Stimulated activated CD4-positive, alpha-beta T cell treated with anti-CD3 and anti-CD28 coated beads, Interleukin-2, amount 100 ng/mL, for 4 hours (primary cell): ENCODE measurements at regions not wholly inside any gene's neighbourhood (a gene's known extent, or its start where the extent isn't known, plus 50 kb on each side); places are given as distances from the start of the nearest gene placed in this dataset.

ENCODE experiments used
- DNase-seq: peaks from one replicate; pipeline ENCODE4 v3.0.0-alpha.2; 2020; ENCODE audit warnings: low read depth

DNA sequence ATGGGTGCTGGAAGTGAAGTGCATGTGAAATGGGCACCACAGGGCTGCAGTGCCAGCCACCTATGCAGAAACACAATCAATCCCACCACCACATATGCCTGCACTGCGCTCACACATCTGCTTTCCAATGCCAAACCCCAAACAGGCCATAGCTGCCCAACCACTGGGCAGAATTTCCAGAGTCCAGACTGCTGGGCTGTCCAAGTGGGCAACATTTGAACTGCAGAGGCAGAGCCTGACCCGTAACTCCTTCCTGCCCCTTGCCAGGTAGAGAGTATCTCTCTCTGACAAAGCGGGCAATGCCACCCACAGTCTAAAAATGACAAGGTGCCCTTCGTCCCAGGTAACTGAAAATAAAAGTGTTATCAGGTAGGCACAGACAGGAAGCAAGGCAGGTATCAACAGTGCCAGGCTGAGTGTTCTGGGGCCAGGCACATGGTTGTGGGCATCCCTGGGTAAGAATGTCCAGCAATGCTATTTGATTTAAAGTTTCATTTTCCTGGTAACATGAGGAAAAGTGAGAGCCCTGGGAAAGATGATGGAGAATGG lies 79.5 kb downstream of the FOXA2 start:
- no peak for DNase-seq

DNA sequence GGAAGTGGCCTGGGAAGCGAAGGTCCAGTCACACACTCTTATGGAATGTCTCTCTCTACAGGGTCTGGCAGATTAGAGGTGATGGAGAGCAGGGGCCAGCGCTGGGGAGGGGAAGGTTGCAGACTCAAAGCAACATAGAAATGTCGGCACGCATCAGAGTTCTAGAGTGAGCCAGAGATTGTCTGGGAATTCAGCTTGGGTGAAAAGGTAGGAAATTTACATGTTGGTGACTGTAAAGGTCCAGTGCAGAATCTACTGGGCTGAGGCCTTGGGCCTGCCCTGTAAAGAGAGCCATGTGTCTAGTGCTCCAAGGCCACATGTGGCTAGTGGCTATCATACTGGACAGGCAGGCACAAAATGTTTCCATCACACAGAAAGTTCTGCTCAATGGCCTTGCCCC lies 80.8 kb downstream of the FOXA2 start:
- DNase-seq = no peak

DNA sequence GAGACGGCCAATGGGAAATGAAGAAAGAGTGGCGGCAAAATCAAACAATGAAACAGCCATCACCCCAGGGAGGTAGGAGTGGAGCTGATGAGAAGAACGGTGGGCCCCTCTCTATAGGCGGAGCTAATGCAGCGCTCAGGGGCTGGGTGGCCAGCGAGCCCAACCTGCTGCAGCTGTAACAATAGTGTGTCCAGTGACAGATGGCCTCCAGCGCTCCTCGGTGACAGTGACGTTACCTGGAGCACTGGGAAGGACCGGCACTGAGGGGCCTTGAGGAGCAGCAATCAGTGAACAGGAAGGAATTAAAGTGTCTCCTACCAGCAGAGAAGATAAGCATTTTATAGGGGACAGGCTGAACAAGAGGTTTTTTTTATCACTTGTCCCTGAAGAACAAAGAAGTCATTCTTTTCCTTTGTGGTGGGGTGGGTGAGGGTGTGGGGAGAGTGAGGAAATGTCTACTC lies 81.6 kb downstream of the FOXA2 start:
- DNase-seq = no peak

DNA sequence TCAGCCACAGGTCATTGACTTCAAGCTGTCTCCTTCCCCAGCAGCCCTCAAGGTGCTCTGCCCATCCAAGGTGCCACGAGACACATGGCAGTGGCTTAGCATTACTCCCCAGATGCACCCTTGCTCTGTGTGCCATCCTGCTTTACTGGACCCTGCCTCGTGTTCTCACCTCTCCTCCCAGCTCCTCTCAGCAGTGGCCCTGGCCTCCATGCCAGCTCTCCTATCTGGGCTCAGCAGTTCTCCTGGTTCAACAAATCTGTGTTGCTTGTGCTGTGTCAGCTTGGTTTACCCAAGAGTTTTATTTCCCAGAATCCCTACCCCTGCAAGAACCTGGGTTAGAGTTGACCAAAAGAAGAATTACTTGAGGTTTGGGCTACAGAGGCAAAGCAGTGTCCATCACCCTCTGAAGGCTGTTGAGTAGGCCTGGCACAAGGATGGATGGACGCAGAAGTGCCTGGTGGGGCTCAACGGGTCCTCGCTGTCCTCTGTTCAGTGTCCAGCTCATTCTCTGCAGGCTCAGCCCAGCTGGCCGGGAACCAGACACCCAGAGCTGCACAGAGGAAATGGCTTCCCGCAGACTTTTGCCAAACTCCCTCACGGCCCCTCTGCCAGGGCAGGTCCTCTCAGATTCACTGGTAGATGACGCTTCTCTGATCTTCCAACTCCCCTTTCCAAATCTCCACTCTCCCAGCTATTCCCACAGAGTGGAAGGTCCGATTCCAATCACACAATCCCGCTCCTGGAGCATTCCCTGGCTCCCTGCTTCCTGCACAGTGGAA lies 82.6 kb downstream of the FOXA2 start:
- DNase-seq = no peak

DNA sequence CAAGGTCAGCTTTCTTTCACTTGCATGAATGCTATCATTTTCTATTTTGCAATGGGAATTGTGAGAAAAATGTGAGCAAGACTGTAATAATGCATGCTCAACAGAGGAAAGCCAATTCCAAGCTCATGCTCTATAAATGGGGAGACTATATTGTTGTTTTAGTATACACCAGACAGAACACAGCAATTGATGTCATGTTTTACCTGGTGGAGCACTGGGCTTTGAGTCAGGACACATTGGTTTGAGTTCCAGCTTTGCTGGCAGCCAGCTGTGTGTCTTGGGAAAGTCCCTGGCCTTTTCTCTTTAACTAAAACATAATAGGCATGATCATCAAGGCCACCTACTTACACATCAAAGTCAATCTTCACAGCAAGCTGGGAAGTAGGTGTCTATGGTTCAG lies 83.3 kb downstream of the FOXA2 start:
- no peak for DNase-seq

DNA sequence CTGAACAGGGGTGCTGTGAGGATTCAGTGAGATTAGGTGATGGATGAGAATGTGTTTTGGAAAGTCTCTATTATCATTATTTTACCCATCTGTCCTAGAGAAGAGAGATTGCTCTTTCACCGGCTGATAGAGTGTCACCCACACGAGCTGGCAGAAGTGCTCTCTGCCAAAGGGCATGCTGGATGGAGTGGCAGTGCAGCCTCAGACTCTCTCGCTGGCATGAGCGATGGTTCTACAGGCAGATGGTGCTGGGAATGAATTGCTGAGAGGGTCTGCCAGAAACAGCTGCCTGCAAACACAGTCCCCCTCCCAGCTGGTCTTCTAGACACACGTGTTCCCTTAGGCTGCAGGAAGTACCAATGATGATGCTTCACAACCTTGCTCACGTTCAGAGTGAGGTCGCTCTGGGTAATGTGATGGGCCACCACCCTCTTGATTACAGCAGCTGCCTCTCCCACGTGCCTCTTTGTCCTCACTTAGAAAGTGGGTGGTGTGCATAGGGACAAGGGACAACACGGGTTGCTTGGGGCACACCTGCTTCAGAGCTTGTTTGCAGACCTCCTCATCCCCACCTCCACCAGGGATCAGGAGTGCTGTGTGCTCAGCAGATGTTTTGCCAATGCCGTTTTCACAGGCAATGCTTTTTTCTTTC lies 84.7 kb downstream of the FOXA2 start:
- no peak for DNase-seq

DNA sequence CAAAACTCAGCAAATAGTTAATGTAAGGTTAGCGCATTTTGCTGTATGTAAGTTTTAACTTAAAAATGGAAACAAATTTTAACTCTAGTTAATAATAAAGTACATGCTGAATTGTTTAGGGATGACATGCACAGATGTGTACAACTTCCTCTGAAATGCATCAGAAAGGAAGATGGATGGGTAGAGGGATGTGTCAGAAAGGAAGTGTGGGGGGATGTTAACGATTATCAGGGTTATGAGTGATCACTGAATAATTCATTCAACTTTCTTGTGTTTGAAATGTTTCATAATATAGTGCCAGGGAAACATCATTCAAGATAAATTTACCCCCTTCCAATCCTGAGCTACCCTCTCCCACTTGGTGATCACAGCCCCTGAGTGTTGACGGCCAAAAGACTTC lies 87.6 kb downstream of the FOXA2 start:
- no peak for DNase-seq

DNA sequence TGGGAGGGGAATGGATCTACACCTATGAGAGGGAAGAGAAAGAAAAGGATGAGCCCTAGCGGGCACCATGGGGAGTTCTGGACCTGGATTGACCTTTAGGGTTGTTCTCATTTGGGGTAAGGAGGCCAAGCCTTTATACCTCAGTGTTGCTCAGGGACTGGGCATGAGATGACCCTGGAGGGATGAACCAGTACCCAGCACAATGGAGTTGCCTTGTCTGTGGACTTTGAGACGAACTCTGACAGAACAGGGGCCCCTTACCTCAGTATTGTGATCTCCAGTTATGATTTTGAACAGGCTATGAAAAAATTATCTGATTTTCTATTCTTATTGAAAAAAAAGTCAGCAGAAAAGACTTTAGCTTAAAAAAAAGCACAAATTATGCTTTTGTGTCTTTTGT lies 88.6 kb downstream of the FOXA2 start:
- no peak for DNase-seq

DNA sequence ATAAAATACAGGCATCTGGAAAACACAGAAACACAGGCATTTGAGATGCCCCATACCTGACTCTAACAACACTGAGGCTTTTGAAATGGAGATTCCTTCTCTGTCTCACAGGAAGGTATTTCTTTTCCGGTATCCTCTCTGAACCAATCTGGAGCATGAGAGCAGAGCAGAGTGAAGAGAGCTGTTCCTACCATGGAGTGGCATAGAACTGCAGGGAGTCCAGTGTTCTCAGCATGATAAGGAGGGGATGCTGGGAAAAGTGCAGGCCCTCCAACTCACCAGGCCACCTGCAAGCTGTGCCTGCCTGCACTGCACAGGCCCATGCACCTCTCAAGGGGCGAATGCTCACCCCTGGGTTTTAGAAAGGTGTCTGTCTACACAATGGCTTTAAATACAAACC lies 89.2 kb downstream of the FOXA2 start:
- DNase-seq = no peak

DNA sequence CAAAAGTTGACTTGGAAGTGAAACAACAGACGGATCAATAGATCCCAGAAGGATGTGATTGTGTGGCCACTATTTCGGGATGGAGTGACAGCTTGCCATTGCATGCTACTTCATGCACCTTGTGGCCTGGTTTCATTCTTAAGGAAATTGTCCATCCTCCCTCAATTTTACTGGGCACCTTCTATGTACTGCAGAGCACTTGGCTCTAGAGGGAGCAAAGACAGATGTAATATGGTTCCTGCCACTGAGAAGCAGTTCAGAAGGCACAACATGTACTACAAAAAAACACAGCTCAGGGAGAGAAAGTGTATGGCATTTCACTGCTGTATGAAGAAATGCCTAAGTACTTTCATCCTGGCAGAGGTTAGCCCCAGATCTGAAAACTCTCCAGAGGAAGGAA lies 91.9 kb downstream of the FOXA2 start:
- DNase-seq = no peak

DNA sequence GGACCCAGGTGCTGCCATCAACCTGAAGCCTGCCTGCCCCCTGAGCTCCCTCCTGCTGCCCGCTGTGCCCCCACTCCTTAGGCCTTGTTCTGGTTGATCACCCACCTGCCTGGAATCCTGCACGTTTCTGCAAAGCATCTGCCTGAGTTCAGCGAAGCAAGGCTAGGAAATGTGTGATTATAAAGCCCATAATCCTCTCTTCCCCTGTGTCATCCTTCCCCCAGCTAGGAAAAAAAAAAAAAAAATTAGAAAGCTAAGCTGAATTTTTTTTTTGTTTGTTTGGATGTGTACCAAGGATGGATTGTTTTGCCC lies 93.2 kb downstream of the FOXA2 start:
- no peak for DNase-seq

DNA sequence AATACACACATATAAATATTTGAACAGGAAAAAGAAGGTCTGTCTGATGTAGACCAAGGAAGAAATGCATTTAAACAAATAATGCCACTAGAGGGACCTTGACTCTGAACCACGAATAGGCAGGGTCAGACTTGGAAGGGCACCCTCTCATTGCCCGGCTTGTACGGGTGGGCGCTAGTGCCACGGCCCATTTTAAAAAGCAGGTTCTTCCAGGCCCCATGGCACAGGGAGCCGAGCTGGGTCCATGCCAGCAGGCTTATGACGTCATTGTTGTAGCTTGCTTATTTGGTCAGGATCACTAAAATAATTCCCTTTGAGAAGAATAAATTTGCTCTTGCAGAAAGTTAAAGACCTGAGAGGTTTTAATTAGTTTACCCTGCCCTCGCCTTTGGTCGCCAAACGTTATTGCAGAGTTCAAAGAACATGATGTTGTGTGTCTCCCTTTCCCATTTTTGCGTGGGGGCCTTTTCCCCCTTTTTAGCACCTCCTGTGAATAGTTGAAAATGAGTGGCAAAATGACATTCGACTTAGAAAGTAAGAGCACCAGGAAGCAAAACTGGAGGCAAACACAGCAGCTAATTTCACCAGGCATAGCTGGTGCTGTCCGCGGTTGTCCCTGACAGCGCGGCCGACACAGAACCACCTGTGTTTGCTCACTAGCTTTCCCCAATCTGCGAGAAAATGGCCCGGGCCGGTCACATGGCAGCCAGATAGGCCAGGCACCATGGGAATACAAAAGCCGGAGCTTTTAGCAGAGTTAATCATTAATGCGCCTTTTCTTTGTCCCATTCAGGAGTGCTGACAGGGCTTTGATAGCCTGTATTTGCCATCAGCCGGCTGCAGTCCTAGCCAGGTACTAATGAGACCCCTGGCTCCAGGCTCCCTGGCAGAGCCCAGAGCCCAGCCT lies 93.8 kb downstream of the FOXA2 start:
- no peak for DNase-seq

DNA sequence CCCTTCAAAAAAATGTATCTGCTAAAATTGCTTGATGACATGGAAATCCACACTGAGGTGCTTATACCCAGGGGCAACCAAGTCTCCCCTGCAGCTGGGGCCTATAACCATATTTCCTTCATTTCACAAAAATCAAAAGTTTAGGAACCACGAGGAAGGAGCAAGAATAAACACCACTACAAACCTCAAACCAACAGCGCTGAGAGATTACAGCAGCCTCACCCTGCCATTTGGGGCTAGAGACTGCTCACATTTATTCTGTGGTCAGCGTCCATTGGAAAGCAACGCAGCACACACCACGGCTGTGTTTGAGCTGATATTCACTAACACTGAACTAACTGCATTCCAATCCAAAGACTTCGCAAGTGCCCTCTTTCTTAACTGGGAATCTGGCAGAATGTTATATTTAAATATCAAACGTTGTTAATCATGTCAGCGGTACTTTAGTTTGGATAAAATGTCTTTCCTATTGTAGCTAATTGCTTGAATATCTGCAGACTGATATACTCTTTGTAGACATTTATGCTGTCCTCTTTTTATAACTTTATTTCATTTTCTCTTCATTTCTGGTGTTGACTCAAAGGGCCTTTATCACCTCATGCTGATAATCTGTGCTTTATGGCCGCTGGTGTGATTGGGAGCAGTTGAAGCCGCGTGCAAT lies 94.6 kb downstream of the FOXA2 start:
- no peak for DNase-seq

DNA sequence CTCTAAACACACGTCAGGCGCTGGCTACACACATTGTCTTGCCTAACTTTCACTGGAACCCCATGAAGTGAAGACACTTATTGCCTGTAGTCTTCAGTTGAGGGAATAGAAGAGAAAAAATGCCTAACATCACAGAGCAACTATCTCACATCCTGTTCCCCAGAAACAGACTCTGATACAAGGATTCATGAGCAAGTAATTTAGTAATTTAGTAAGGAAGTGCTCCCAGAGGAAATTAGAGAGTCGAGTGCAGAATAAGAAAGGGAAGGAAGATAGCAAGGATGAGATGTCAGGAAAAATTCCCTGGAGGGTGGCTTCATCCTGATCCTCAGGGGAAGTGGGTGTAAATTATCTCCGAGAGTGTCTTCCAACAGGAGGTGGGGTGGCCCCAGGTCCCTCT lies 104.0 kb downstream of the FOXA2 start:
- DNase-seq = no peak

DNA sequence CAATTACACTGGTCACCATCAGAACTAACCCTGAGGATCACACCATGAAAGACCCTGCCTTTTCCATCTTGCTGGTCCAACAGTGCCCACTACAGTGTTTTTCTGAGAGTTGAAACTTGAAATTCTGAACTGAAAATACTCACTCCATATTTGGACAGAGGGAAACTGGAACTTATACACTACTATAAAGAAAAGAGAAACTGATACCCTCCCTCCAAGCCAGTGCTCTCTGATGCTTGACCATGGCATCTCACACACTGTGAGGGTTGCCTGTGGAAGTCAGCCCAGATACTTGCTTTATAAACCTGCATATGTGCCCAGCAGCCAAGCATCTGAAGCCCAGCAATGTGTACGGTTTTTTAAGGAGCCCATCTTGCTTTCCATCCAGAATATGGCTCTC lies 108.7 kb downstream of the FOXA2 start:
- no peak for DNase-seq

DNA sequence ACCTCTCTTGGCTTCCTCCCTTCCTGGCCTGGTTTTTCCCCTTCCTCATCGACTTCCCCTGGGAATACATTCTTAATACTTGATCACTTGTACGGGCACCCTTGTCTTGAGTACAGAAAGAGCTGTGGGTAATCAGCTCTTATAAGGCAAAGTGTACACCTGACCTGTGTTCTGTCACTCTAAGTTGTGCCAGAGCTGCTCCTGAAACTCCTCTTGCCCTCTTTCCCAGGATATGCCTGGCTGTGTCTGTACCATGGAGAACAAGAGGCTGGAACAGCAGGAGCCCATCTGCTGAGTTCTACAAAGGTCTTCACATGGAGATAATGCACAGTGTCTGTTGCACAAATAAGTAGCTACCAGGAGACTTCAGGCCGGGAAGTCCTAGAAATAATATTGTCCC lies 110.1 kb downstream of the FOXA2 start:
- no peak for DNase-seq

DNA sequence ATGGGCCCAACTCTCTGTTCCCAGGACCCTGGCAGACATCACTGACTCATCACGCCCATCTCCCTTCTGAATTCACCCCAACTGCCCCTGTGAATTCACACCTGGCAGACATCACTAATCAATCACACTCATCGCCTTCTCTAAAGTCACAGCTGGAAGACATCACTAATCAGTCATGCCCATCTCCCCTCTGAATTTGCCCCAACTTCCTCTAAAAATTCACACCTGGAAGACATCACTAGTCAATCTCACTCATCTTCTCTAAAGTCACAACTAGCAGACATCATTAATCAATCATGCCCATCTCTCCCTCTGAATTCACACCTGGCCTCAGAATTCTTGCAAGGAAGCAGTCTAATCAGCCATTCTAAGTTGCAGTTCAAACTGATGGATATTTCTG lies 111.1 kb downstream of the FOXA2 start:
- DNase-seq = no peak

DNA sequence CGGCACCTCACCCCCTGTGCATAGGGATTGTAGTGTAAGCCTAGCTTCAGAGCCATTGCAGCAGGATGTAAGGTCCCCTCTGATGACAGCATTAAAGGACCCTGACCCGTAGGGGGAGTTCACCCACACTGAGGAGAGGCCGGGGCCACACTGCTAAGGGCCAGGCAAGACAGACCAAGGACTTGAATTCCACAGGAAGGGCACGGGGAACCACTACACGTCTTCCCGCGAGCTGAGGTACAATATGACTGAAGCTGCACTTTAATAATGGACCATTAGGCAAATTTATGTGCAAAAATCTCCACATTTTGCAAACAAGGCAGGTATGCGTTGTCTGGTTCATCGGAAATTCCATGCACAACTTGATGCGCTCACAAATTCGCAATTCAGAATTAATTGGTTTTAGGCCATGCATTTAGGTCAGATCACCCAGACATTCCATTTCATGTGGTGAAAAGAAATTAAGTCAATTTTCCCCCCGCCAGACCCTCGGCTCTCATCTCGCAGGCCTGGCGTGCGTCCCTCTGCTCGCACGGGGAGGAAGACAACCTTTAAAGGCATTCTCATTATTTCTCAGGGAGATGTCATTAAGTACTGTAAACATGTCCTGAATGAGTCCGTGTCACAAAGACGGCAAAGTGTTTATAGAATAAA lies 111.8 kb downstream of the FOXA2 start:
- no peak for DNase-seq

DNA sequence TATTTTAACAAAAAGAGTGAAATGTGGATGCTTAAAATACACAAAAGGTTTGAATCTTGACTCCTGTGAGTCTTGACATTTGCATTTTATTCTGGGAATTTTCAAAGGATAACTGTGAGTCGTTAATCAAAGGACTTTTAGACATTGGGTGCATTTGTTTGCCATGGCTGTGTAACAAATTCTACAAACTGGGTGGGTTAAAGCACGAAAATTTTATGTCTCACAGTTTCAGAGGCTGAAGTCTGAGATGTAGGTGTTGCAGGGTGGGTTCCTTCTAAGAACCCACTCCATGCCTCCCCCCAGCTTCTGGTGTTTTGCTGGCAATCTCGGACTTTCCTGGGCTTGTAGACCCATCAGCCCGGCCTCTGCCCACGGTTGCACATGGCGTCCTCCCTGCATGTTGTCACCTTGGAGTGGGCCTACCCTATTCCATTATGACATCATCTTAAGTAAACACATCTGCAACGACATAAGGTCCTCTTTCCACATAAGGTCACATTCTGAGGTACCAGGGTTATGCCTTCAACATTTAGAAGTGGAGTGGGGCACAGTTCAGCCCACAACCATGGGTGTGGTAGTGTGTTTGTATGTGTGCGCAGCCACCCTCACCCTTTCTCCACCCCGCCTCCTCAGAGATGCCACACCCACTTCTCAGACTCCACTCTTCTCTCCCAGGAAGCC lies 113.1 kb downstream of the FOXA2 start:
- DNase-seq = no peak

DNA sequence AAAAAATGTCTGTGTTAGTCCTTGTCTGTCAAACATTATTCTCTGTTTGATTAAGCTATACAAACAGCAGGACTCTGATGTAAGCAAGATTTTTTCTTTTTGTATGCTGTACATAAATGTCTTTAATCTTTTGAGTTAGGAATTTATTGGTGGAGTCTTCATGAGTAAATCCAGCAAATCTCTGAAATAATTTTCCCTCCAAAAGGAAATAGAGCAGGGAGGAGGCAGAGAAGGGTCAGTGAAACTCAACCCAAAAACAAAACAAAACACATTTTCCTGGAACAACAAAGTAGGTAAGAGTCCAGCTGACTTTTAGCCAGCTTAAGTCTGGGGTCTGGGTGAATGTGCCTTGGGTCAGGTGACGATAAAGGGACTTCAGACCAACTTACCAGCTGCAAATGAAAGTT lies 113.7 kb downstream of the FOXA2 start:
- no peak for DNase-seq
